A549 (cell line): ENCODE measurements at regions not wholly inside any gene's neighbourhood (a gene's known extent, or its start where the extent isn't known, plus 50 kb on each side); places are given as distances from the start of the nearest gene placed in this dataset.

ENCODE experiments used
- ATAC-seq, 2 experiments: fragments of 200-7000 bp in 1 of 2; fragments of >200 bp in 1 of 2; cut with Nextera tagmentation in 1 of 2; cut with Tn5 transposase in 1 of 2; 3 replicates each; pipeline versions ENCODE4 v1.8.0 to v1.9.1; 2018 to 2020; ENCODE audit warnings: mild to moderate bottlenecking in 1 of 2, moderate library complexity in 1 of 2
- CTCF ChIA-PET: fragments of 300-600 bp; sonication (Branson Sonifier 250); formaldehyde crosslinking; extraction: SDS; loops from one replicate; lab custom pipeline; 2021; ENCODE audit warnings: antibody characterized with exemption, inconsistent platforms; lab: Yijun Ruan, JAX
- POLR2A ChIA-PET: fragments of 350-600 bp; formaldehyde crosslinking; extraction: SDS; loops from one replicate; lab custom pipeline; 2021; ENCODE audit warnings: antibody characterized with exemption, inconsistent platforms; lab: Yijun Ruan, JAX
- DNase-seq, 2 experiments: peaks; one replicate each; pipeline versions ENCODE4 v3.0.0 to v3.0.0-alpha.2; 2011 to 2016; ENCODE audit warnings: low read depth in 1 of 2, low spot score in 1 of 2
- FAIRE-seq: peaks from 2 replicates; lab custom pipeline; 2011; peaks lifted over from hg19 to GRCh38; lab: Jason Lieb, UNC
- H3K27ac ChIP-seq, 2 experiments: fragments of >200 bp; sonication (Bioruptor Twin); formaldehyde crosslinking; 3 replicates each; pipeline ENCODE4 v1.5.1; 2016 to 2017
- H3K4me1 ChIP-seq: fragments of >200 bp; sonication (Bioruptor Twin); formaldehyde crosslinking; 3 replicates; pipeline ENCODE4 v1.6.1; 2016
- H3K4me2 ChIP-seq: fragments of >200 bp; sonication (Bioruptor Twin); formaldehyde crosslinking; 3 replicates; pipeline ENCODE4 v1.6.1; 2016
- H3K4me3 ChIP-seq: fragments of >200 bp; sonication (Bioruptor Twin); formaldehyde crosslinking; 3 replicates; pipeline ENCODE4 v1.5.1; 2016
- H3K9me3 ChIP-seq: fragments of >200 bp; sonication (Bioruptor Twin); formaldehyde crosslinking; 3 replicates; pipeline ENCODE4 v1.6.1; 2016
- BHLHE40 ChIP-seq: IDR thresholded peaks from 2 replicates; pipeline ENCODE4 v1.6.1; 2012; ENCODE audit warnings: low read depth, low read length, inconsistent platforms
- CEBPB ChIP-seq, 2 experiments: fragments of >200 bp in 1 of 2; sonication (Bioruptor Twin) in 1 of 2; formaldehyde crosslinking in 1 of 2; IDR thresholded peaks; 2 replicates each; pipeline ENCODE4 v1.6.1; 2012 to 2016
- CTCF ChIP-seq: fragments of >200 bp; sonication (Bioruptor Twin); formaldehyde crosslinking; IDR thresholded peaks from 3 replicates; pipeline ENCODE4 v1.5.1; 2016
- EHF ChIP-seq: fragments of 250-450 bp; sonication (Bioruptor Pico); IDR thresholded peaks from 2 replicates; pipeline ENCODE4 v1.5.0; 2020; ENCODE audit warnings: mild to moderate bottlenecking
- ELK1 ChIP-seq: fragments of 150-350 bp; IDR thresholded peaks from 2 replicates; pipeline ENCODE4 v1.6.1; 2014; ENCODE audit warnings: low read depth, mild to moderate bottlenecking, low read length
- ESRRA ChIP-seq: fragments of 150-350 bp; IDR thresholded peaks from 2 replicates; pipeline ENCODE4 v1.6.1; 2014; ENCODE audit warnings: mild to moderate bottlenecking, low read length, borderline replicate concordance
- FOSB ChIP-seq: fragments of 250-450 bp; sonication (Bioruptor Pico); IDR thresholded peaks from 2 replicates; pipeline ENCODE4 v1.5.0; 2020; ENCODE audit warnings: mild to moderate bottlenecking, moderate library complexity
- FOSL2 ChIP-seq, 2 experiments: fragments of 450-650 bp in 1 of 2; fragments of >200 bp in 1 of 2; sonication (Bioruptor Twin) in 1 of 2; formaldehyde crosslinking; IDR thresholded peaks; 2 replicates each; pipeline versions ENCODE4 v1.5.0 to v1.6.1; 2016 to 2020; ENCODE audit warnings: mild to moderate bottlenecking in 1 of 2, moderate library complexity in 1 of 2
- HOXB13 ChIP-seq: fragments of 250-450 bp; sonication (Bioruptor Pico); IDR thresholded peaks from 2 replicates; pipeline ENCODE4 v1.5.0; 2020; ENCODE audit warnings: low read depth, mild to moderate bottlenecking, moderate library complexity
- HOXB5 ChIP-seq: fragments of 250-450 bp; sonication (Bioruptor Pico); IDR thresholded peaks from 2 replicates; pipeline ENCODE4 v1.5.0; 2020; ENCODE audit warnings: mild to moderate bottlenecking, moderate library complexity
- JUN ChIP-seq, 2 experiments: fragments of >200 bp; sonication (Bioruptor Twin); formaldehyde crosslinking; IDR thresholded peaks; 2 replicates in 1 of 2; 3 replicates in 1 of 2; pipeline ENCODE4 v1.6.1; 2016 to 2017
- KDM1A ChIP-seq: fragments of 200-600 bp; sonication (generic); IDR thresholded peaks from 2 replicates; pipeline ENCODE4 v1.6.1; 2016; ENCODE audit warnings: low read depth, mild to moderate bottlenecking
- MAX ChIP-seq: IDR thresholded peaks from 2 replicates; pipeline ENCODE4 v1.6.1; 2012
- MAZ ChIP-seq: fragments of 150-350 bp; IDR thresholded peaks from 2 replicates; pipeline ENCODE4 v1.6.1; 2014; ENCODE audit warnings: antibody characterized with exemption, low read depth, low read length, borderline replicate concordance
- NPAS2 ChIP-seq: fragments of 250-450 bp; sonication (Bioruptor Pico); IDR thresholded peaks from 2 replicates; pipeline ENCODE4 v1.8.0; 2022; ENCODE audit warnings: mild to moderate bottlenecking, moderate library complexity, borderline replicate concordance
- POLR2AphosphoS2 ChIP-seq: conservative IDR thresholded peaks from 2 replicates; pipeline ENCODE4 v1.6.1; 2012; ENCODE audit warnings: low read length, improper control_type of control experiment, inconsistent platforms
- TFCP2L1 ChIP-seq: fragments of 250-450 bp; sonication (Bioruptor Pico); IDR thresholded peaks from 2 replicates; pipeline ENCODE4 v1.5.0; 2021; ENCODE audit warnings: mild to moderate bottlenecking
- TP53 ChIP-seq: fragments of 250-450 bp; sonication (Bioruptor Pico); IDR thresholded peaks from 2 replicates; pipeline ENCODE4 v1.5.0; 2021; ENCODE audit warnings: mild to moderate bottlenecking, moderate library complexity
- WGBS: methylation state at CpG from one replicate; pipeline ENCODE4 v1.1.6; 2017; ENCODE audit errors: missing lambda C conversion rate; 5-methylcytosine and 5-hydroxymethylcytosine counted together
- TF ChIP-seq, protein P1 (sequence below): fragments of 200-600 bp; sonication (generic); IDR thresholded peaks from 2 replicates; pipeline ENCODE4 v1.6.1; 2016; ENCODE audit warnings: antibody characterized with exemption, mild to moderate bottlenecking, moderate library complexity
- TF ChIP-seq, protein P2 (sequence below): fragments of >200 bp; sonication (Bioruptor Twin); formaldehyde crosslinking; IDR thresholded peaks from 3 replicates; pipeline ENCODE4 v1.6.1; 2016

GRCh38 chr6:14265049-14266021 lies 147.8 kb downstream of the CD83 start:
- ChIA-PET POLR2A (no interaction called here), CTCF (interaction anchor here (0.6 kb wide), 1 partner anchor 18 kb away, joined by 3 read pairs; no protein-coding TSS in a partner anchor)
- no peak for FAIRE-seq

More at GRCh38 chr6:14265049-14266021, 147.8 kb downstream of the CD83 start:
- 71% methylated on average over 5 of the region's 5 CpGs for WGBS
- DNase-seq, result no peak
- Histone ChIP-seq H3K4me2 (no peak overlapping the region), H3K27ac (no peak overlapping the region)
- no peak for TF ChIP-seq CTCF
- no peak for TF ChIP-seq ESRRA
- TF ChIP-seq BHLHE40, result no peak
- TF ChIP-seq, protein P1, sequence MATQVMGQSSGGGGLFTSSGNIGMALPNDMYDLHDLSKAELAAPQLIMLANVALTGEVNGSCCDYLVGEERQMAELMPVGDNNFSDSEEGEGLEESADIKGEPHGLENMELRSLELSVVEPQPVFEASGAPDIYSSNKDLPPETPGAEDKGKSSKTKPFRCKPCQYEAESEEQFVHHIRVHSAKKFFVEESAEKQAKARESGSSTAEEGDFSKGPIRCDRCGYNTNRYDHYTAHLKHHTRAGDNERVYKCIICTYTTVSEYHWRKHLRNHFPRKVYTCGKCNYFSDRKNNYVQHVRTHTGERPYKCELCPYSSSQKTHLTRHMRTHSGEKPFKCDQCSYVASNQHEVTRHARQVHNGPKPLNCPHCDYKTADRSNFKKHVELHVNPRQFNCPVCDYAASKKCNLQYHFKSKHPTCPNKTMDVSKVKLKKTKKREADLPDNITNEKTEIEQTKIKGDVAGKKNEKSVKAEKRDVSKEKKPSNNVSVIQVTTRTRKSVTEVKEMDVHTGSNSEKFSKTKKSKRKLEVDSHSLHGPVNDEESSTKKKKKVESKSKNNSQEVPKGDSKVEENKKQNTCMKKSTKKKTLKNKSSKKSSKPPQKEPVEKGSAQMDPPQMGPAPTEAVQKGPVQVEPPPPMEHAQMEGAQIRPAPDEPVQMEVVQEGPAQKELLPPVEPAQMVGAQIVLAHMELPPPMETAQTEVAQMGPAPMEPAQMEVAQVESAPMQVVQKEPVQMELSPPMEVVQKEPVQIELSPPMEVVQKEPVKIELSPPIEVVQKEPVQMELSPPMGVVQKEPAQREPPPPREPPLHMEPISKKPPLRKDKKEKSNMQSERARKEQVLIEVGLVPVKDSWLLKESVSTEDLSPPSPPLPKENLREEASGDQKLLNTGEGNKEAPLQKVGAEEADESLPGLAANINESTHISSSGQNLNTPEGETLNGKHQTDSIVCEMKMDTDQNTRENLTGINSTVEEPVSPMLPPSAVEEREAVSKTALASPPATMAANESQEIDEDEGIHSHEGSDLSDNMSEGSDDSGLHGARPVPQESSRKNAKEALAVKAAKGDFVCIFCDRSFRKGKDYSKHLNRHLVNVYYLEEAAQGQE, result no peak
- no peak for TF ChIP-seq JUN (IDR thresholded peaks at IDR 0.05)
- no peak for TF ChIP-seq MAZ
- TF ChIP-seq NPAS2, result no peak
- TF ChIP-seq HOXB13 (CRISPR knock-in tag), result no peak
- TF ChIP-seq MAX, result no peak
- TF ChIP-seq TFCP2L1, result no peak
- TF ChIP-seq ELK1, result no peak
- TF ChIP-seq CEBPB (IDR thresholded peaks at IDR 0.05), result no peak
- TF ChIP-seq, protein P2, sequence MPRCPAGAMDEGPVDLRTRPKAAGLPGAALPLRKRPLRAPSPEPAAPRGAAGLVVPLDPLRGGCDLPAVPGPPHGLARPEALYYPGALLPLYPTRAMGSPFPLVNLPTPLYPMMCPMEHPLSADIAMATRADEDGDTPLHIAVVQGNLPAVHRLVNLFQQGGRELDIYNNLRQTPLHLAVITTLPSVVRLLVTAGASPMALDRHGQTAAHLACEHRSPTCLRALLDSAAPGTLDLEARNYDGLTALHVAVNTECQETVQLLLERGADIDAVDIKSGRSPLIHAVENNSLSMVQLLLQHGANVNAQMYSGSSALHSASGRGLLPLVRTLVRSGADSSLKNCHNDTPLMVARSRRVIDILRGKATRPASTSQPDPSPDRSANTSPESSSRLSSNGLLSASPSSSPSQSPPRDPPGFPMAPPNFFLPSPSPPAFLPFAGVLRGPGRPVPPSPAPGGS, result no peak
- TF ChIP-seq HOXB5 (CRISPR knock-in tag), result no peak
- no peak for TF ChIP-seq EHF
- TF ChIP-seq KDM1A, result no peak
- no peak for TF ChIP-seq FOSL2 (IDR thresholded peaks at IDR 0.05)
- TF ChIP-seq FOSL2 (CRISPR knock-in tag; IDR thresholded peaks at IDR 0.05), result no peak
- no peak for TF ChIP-seq FOSB
- TF ChIP-seq TP53 (CRISPR knock-in tag), result no peak
- no peak for TF ChIP-seq POLR2AphosphoS2
- TF ChIP-seq, all 56 proteins: peak for 0
- peaks cover 4% of the 10 kb centered on the region for H3K4me1 ChIP-seq
- no peak overlapping the region for H3K4me3 ChIP-seq
- H3K9me3 ChIP-seq, result peaks cover 17% of the 10 kb centered on the region
- no peak for ATAC-seq
